H1 (cell line): ENCODE measurements at regions not wholly inside any gene's neighbourhood (a gene's known extent, or its start where the extent isn't known, plus 50 kb on each side); places are given as distances from the start of the nearest gene placed in this dataset.

Experiments
- CHD2 ChIP-seq: IDR thresholded peaks from 2 replicates; pipeline ENCODE4 v1.6.1; 2012; ENCODE audit warnings: low read length, improper control_type of control experiment
- GTF2F1 ChIP-seq: IDR thresholded peaks from 2 replicates; pipeline ENCODE4 v1.6.1; 2012; ENCODE audit warnings: low read depth, low read length, improper control_type of control experiment, borderline replicate concordance
- SP4 ChIP-seq: IDR thresholded peaks from 2 replicates; pipeline ENCODE4 v1.6.1; 2012; ENCODE audit warnings: low read length, inconsistent platforms

DNA sequence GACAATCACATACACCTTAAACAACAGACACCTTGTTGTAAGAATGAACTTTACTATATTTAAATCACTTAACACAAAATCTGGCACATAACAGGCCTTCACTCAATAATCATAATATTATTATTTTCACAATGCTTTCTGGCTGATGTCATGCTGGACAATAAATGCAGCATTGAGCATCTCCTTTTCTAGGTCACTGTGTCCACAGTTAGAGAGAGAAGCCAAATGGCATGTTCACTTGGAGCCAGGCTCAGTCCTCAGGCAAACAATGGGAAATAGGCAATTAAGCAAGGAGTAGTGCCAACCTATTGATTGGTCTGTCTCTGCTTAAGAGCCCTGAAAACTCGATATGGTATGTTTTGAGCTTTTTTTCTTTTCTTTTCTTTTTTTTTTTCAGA lies 50.6 kb upstream of the KLF4 start (continued):
- TF ChIP-seq GTF2F1 (no peak), CHD2 (no peak), SP4 (no peak)
- TF ChIP-seq, all 59 proteins: peak for 0
